Myocyte (in vitro differentiated cells): ENCODE measurements at regions not wholly inside any gene's neighbourhood (a gene's known extent, or its start where the extent isn't known, plus 50 kb on each side); places are given as distances from the start of the nearest gene placed in this dataset.
A peak's percentile ranks its signal among the peaks of the same experiment; 100 is the strongest.
"Not testable (repeated sequence)": the region's sequence is repeated elsewhere in the genome, so short reads cannot be mapped to it uniquely, and the experiment has no call there.

Source experiments
- DNase-seq: peaks from one replicate; pipeline ENCODE4 v3.0.0-alpha.2; 2012; ENCODE audit warnings: low read depth

- no peak for DNase-seq
Observed at GRCh38 chr6:82507112-82507511, 143.5 kb downstream of the TPBG start.

- no peak for DNase-seq
Observed at GRCh38 chr6:82511546-82511945, 147.9 kb downstream of the TPBG start.

- DNase-seq = not testable (repeated sequence)
Observed at GRCh38 chr6:82517896-82518295, 154.3 kb downstream of the TPBG start.

DNA sequence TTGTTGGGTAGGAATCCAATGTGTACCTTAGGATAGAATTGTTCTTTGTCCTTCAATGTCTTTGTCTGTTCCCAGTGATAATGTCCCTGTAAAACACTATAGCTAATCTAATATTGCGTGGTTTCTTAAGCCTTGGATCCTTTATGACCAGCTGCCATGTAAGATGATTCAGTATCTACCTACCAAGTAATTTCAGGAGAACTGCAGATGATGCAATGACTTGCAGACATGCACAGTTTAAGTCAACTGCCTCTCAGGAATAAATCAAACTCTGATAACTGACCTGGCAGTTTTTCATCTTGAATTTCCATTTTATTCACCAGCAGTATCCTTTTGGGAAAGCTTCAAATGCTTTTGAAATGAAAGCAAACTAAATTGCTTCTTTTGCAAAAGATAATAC, 157.8 kb downstream of the TPBG start:
- no peak for DNase-seq

GRCh38 chr6:82521861-82522260, 158.2 kb downstream of the TPBG start:
- DNase-seq = no peak

DNA sequence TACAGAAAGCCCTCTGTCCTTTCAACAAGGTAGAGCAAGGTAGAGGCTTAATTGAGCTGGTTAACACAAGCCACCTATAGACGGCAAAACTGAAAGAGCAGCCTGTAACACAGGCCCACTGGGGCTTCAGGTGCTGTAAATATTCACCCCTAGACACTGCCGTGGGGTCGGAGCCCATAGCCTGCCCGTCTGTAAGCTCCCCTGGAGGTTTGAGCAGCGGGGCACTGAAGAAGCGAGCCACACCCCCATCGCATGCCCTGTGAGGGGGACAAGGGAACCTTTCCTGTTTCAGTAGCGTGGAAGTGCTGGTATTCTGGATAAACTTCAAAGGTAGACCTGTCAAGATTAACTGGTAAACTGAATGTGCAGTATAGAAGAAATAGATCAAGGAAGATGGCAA, 160.4 kb downstream of the TPBG start:
- no peak for DNase-seq

DNA sequence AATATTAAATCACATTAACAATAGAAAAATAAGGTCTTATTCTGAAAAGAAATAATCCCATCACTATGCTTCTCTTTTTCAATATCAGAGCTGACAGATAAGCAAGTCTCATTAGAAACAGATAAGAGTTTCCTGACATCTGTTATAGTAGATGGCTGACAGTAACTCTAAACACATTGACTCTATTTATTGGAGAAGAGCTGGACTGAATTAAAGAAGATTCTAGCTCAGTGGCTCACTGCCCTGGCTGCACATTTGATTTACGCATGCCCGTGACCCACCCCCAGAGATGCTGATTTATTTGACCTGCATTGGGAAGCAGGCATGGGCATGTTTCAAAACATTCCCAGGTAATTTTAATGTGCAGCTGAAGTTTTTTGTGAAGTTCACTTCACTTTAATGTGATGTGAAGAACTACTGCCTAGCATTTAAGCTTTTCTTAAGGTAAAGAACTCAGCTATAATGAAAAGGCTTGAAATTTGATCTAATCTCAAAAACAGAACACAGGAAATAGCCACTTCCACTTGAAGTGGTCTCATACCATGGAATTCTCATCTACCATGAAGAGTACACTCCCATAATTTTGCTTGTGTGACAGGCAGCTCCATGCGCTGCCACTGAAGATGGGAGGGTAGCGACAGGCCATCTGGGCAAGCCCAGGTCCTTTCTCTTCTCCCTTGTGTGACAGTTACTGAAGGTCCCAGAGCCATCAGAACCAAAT, 162.3 kb downstream of the TPBG start:
- no peak for DNase-seq

DNA sequence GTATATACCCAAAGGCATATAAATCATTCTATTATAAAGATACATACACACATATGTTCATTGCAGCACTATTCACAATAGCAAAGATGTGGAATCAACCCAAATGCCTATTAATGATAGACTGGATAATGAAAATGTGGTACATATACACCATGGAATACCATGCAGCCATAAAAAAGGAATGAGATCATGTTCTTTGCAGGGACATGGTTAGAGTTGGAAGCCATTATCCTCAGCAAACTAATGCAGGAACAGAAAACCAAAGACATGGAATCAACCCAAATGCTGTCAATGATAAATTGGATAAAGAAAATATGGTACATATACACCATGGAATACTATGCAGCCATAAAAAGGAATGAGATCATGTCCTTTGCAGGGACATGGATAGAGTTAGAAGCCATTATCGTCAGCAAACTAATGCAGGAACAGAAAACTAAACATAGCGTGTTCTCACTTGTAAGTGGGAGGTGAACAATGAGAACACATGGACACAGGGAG, 166.4 kb downstream of the TPBG start:
- not testable (repeated sequence) for DNase-seq

GRCh38 chr6:82534876-82535275, 171.3 kb downstream of the TPBG start:
- no peak for DNase-seq

DNA sequence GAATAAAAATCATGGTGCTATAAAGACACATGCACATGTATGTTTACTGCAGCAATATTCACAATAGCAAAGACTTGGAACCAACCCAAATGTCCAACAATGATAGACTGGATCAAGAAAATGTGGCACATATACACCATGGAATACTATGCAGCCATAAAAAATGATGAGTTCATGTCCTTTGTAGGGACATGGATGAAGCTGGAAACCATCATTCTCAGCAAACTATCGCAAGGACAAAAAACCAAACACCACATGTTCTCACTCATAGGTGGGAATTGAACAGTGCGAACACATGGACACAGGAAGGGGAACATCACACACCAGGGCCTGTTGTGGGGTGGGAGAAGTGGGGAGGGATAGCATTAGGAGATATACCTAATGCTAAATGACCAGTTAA, 185.9 kb downstream of the TPBG start:
- DNase-seq = not testable (repeated sequence)

DNA sequence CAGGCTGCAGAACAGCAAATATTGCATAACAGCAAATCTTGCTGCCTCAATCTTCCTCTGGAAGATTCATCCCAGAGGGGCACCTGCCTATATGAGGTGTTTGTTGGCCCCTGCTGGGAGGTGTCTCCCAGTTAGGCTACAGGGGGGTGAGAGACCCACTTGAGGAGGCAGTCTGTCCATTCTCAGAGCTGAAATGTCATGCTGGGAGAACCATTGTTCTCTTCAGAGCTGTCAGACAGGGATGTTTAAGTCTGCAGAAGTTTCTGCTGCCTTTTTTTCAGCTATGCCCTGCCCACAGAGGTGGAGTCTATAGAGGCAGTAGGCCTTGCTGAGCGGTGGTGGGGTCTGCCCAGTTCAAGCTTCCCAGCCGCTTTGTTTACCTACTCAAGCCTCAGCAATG, 187.7 kb downstream of the TPBG start:
- DNase-seq = not testable (repeated sequence)

DNA sequence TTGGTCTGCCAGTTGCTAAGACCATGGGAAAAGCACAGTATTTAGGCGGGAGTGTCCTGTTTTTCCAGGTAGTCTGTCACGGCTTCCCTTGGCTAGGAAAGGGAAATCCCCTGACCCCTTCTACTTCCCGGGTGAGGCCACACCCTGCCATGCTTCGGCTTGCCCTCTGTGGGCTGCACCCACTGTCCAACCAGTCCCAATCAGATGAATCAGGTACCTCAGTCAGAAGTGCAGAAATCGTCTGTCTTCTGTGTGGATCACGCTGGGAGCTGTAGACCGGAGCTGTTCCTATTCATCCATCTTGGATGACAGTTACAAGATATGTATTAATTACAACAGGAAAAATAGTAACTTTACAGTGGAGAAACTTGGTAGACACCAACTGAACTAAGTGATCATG, 188.2 kb downstream of the TPBG start:
- DNase-seq = no peak

GRCh38 chr6:82553863-82554531, 190.4 kb downstream of the TPBG start:
- no peak for DNase-seq

GRCh38 chr6:82554666-82555065, 191.0 kb downstream of the TPBG start:
- no peak for DNase-seq

- no peak for DNase-seq
Observed at GRCh38 chr6:82555801-82556200, 192.2 kb downstream of the TPBG start.

DNA sequence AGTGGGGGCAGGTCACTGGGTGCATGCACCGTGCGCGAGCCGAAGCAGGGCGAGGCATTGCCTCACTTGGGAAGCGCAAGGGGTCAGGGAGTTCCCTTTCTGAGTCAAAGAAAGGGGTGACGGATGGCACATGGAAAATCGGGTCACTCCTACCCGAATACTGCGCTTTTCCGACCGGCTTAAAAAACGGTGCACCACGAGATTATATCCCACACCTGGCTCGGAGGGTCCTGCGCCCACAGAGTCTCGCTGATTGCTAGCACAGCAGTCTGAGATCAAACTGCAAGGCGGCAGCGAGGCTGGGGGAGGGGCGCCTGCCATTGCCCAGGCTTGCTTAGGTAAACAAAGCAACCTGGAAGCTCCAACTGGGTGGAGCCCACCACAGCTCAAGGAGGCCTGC, 194.9 kb downstream of the TPBG start:
- not testable (repeated sequence) for DNase-seq

GRCh38 chr6:82567621-82568020, 204.0 kb downstream of the TPBG start:
- DNase-seq = no peak

- peak; percentile 91 for DNase-seq
Observed at GRCh38 chr6:82568290-82568993, 204.8 kb downstream of the TPBG start.

DNA sequence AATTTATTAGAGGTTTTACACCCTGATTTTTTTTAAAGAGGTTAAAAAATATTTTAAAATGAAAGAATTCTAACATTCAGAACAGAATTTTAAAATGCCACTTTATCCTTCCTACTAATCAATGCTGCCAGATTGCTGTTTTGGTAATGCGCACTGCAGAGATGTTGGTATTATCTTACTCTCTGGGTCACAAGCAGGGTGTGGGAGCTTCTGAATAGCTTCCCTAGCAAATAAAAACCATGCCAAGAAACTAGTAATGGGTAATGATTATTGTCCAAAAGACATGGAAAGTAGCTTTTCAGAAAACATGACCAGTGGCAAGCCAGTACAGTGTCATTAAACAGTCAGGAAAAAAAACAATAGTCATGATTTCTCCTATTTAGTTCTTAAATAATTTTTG, 205.4 kb downstream of the TPBG start:
- no peak for DNase-seq

DNA sequence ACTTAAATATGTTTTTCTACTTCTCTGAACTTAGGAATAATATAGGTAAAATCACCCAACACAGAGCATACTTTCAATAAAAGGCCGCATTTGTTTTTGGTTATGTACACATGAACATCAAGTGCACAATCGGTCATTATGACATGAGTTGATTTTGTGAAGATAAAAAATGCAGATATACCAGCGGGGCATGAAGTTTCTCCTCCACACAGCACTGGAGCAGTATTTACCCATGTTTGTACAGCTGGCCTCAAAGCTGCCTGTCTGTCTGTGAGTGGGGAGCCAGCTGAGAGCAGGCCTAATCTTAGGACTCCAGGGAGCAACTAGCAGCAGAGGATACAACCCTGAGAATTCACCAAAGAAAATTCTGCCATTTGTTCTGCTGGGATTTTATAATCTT, 206.5 kb downstream of the TPBG start:
- DNase-seq = peak; percentile 45

DNA sequence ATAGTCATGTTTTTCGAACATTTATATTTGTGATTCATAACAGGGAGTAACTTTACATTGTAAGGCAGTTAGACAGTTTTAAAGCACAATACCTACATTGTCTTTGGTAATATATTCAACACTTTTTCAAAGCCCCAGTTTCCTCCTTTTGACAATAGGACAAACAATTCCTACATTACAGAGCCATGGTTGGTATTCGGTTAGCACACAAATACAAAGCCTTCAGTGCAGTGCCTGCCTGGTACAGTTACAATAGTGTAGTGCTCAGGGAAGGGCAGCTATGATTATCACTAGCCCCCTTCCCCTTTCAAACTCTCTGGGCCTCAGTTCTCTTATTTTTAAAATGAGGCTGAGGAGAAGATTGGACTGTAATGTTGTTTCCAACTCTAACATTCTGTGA, 207.8 kb downstream of the TPBG start:
- no peak for DNase-seq

DNA sequence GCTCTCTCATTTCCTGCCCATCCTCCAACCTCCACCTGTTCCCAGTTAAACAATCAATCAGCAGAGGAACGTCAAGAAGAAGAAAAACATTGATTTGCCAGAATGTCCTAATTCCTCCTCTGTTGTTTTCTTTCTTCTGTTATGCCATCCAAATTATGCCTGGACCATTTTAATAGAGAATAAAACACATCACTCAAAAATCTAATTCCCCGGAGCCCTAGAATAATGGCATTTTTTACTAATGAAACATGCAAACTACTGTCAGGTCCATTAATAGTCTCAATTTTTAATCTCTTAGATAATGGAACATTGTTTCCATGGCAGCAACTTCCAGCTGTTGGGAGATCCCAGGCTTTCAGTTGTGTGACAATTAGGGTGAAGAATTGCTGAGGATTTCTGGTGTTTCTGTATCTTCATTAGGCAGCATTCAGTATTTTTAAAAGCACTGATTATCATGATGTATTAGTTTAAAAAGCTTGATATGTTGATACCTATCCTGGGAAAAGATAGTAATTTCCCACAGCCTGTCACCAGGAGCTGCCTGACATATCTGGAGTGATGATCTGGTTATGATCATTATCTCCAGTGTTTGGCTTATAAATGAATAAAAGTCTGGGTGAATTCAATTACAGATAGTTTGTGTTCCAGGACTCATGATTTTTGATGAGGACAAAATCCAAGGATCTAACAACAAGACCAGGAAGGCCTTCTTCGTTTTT, 209.8 kb downstream of the TPBG start:
- DNase-seq = no peak
